Stimulated activated CD8-positive, alpha-beta memory T cell treated with anti-CD3 and anti-CD28 coated beads, Interleukin-15, amount 100 ng/mL, for 24 hours (primary cell): ENCODE measurements at regions not wholly inside any gene's neighbourhood (a gene's known extent, or its start where the extent isn't known, plus 50 kb on each side); places are given as distances from the start of the nearest gene placed in this dataset.
"Not testable (repeated sequence)": the region's sequence is repeated elsewhere in the genome, so short reads cannot be mapped to it uniquely, and the experiment has no call there.

Experiments used
- DNase-seq: peaks from one replicate; pipeline ENCODE4 v3.0.0-alpha.2; 2020; ENCODE audit warnings: low read depth

GRCh38 chr4:170169699-170170098 lies 79.9 kb upstream of the AADAT start:
- DNase-seq = no peak

- no peak for DNase-seq
These were observed 77.9 kb upstream of the AADAT start for GRCh38 chr4:170167678-170168077.

- not testable (repeated sequence) for DNase-seq
These were observed 76.4 kb upstream of the AADAT start for GRCh38 chr4:170166193-170166592.

- no peak for DNase-seq
These were observed 72.7 kb upstream of the AADAT start for GRCh38 chr4:170162416-170162815.

- DNase-seq = no peak
These were observed 67.9 kb upstream of the AADAT start for GRCh38 chr4:170157670-170158069.

- DNase-seq = no peak
These were observed 55.4 kb upstream of the AADAT start for GRCh38 chr4:170145120-170145519.

GRCh38 chr4:170139764-170140163 lies 50.0 kb upstream of the AADAT start:
- no peak for DNase-seq
